Activated naive CD8-positive, alpha-beta T cell (primary cell): ENCODE measurements at regions not wholly inside any gene's neighbourhood (a gene's known extent, or its start where the extent isn't known, plus 50 kb on each side); places are given as distances from the start of the nearest gene placed in this dataset.

Experiments
- H3K27ac Mint-ChIP-seq: one replicate; pipeline ENCODE4 v1.8.0; 2021; ENCODE audit warnings: mixed read lengths
- H3K27me3 Mint-ChIP-seq: one replicate; pipeline ENCODE4 v1.8.0; 2021; ENCODE audit warnings: mixed read lengths
- H3K36me3 Mint-ChIP-seq: one replicate; pipeline ENCODE4 v1.8.0; 2021; ENCODE audit warnings: mixed read lengths
- H3K4me1 Mint-ChIP-seq: one replicate; pipeline ENCODE4 v1.8.0; 2021; ENCODE audit warnings: low read depth, mixed read lengths
- H3K4me3 Mint-ChIP-seq: one replicate; pipeline ENCODE4 v1.8.0; 2021; ENCODE audit warnings: mild to moderate bottlenecking, mixed read lengths
- H3K9me3 Mint-ChIP-seq: one replicate; pipeline ENCODE4 v1.8.0; 2021; ENCODE audit warnings: low read depth, mixed read lengths

DNA sequence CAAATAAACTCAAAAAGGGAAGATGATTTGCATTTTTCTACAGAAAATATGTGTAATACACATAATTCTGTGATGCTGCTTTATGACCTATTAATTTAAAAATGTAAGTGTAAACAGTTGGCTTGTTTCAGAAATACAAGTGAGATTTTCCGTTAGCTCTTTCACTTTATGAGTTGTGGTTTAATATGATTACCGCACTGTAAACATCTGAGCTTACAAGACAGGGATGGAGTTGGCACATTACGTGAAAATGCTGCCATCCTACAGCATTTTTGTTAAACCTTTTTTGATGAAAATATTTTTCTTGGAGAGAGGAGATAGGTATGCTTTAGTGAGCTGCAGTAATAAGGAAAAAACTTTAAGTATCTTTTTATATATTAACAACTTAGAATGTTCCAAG lies 426.8 kb upstream of the ADAMTS5 start:
- H3K4me1 Mint-ChIP-seq = no peaks in the 10 kb centered on the region

DNA sequence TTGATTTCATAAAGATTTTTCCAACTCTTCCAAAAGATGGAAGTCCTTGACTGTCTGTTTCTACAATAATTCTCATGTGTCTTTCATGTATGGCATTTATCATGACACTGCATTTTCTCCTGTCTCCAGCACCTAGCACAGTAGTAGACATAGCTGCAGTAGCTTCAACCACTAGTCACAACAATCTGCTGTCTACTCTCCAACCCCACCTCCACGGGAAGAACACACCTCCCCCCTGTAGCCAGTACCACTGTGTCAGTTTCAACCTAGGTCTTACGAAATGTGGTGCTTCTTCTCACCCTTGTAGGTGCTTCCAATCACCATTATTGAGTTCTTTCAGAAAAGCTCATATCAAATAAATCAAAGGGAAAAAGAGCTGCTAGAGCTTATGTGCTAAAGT lies 425.1 kb upstream of the ADAMTS5 start:
- Mint-ChIP-seq H3K4me1 (no peaks in the 10 kb centered on the region), H3K27ac (no peak overlapping the region), H3K9me3 (no peaks in the 10 kb centered on the region), H3K27me3 (no peaks in the 10 kb centered on the region), H3K36me3 (no peaks in the 10 kb centered on the region), H3K4me3 (no peak overlapping the region)

More for the DNA sequence above, 426.8 kb upstream of the ADAMTS5 start:
- no peaks in the 10 kb centered on the region for H3K9me3 Mint-ChIP-seq
- no peaks in the 10 kb centered on the region for H3K27me3 Mint-ChIP-seq
- H3K27ac Mint-ChIP-seq = no peak overlapping the region
- H3K36me3 Mint-ChIP-seq = no peaks in the 10 kb centered on the region
- no peak overlapping the region for H3K4me3 Mint-ChIP-seq

DNA sequence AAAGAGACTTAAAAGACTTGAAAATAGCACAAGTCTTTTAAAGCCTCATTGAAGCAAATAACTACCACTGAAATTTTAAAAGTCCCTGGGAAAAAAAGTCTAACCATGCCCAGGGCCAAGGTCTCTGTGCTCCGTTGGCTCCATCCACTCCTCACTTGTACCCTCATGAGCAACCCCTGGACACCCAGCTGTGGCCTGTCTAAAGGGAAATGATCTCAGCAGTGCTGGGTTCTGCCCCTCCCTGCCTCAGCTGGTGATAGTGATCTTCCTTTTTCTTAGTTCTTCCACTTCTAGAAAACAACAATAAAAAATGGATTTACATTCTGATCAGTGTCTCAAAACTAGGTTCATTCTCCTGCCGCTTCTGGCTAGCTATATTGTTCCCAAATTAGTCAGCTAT lies 423.5 kb upstream of the ADAMTS5 start:
- Mint-ChIP-seq H3K27ac (no peak overlapping the region), H3K4me1 (no peaks in the 10 kb centered on the region), H3K36me3 (no peaks in the 10 kb centered on the region), H3K27me3 (no peaks in the 10 kb centered on the region), H3K9me3 (no peaks in the 10 kb centered on the region), H3K4me3 (no peak overlapping the region)

- no peak overlapping the region for H3K27ac Mint-ChIP-seq
- H3K4me3 Mint-ChIP-seq = no peak overlapping the region
- no peaks in the 10 kb centered on the region for H3K4me1 Mint-ChIP-seq
- H3K36me3 Mint-ChIP-seq = no peaks in the 10 kb centered on the region
- no peaks in the 10 kb centered on the region for H3K27me3 Mint-ChIP-seq
- H3K9me3 Mint-ChIP-seq = no peaks in the 10 kb centered on the region
Observed at GRCh38 chr21:27388825-27389224, 421.9 kb upstream of the ADAMTS5 start.

DNA sequence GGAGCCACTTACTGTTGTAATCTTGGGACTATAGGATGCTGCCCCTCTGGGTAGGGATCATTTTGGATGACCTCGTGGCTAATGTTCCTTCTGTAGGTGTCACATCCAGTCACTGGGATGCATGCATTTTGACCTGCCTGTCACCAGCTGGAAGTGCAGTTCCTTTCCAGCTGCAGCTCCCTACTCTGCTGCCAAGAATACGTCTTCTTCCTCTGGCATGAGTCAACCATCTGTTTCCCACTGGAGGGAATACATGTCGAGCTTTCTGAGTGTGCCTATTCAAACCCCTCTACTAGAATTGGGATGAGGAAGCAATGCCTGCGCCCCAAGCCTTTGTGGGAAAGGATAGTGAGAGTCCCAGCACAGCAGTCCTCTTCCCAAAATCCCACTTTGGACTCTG lies 415.5 kb upstream of the ADAMTS5 start:
- Mint-ChIP-seq H3K9me3 (no peaks in the 10 kb centered on the region), H3K4me3 (no peak overlapping the region), H3K36me3 (no peaks in the 10 kb centered on the region), H3K27ac (no peak overlapping the region), H3K4me1 (no peaks in the 10 kb centered on the region), H3K27me3 (no peaks in the 10 kb centered on the region)

DNA sequence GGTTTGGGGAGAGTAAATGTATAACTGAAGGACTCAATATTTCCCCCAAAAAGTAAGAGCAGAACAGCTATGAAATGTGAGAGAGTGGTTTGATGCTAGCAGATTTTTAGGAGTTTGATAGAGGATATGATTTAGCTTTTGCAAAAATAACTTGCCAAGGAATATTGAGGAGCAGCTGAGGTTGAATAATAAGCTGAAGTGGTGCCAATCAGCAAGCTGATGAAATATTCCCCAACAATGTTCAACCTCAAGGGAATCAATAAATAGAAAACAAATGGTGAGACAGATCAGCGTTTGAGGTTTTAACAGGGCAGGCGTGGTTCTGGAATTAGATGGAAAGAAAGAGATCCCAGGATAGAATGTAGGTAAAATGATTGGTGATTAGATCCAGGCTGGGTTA lies 413.4 kb upstream of the ADAMTS5 start:
- H3K27ac Mint-ChIP-seq = no peak overlapping the region
- no peaks in the 10 kb centered on the region for H3K4me1 Mint-ChIP-seq
- no peak overlapping the region for H3K4me3 Mint-ChIP-seq
- H3K36me3 Mint-ChIP-seq = no peaks in the 10 kb centered on the region
- no peaks in the 10 kb centered on the region for H3K9me3 Mint-ChIP-seq
- H3K27me3 Mint-ChIP-seq = no peaks in the 10 kb centered on the region

GRCh38 chr21:27379354-27379753 lies 412.5 kb upstream of the ADAMTS5 start:
- Mint-ChIP-seq H3K36me3 (no peaks in the 10 kb centered on the region), H3K4me3 (no peak overlapping the region), H3K9me3 (no peaks in the 10 kb centered on the region), H3K4me1 (no peaks in the 10 kb centered on the region), H3K27ac (no peak overlapping the region), H3K27me3 (no peaks in the 10 kb centered on the region)

DNA sequence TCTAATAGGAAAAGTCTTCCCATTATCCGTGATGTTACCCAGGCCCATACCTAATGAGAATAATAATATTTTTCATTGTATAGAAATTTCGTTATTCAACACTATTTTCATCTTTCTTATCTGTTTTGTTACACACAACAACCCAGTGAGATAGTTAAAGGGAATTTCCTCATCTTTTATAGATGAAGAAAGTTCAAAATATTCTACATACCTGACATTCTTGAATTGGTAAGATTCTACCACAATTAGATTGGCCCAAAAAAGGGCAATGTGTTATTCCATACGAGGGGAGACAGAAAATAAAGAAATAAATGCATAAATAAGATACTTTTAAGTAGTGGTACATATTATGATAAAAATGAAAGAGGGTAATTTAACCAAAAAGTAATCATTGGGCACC lies 405.5 kb upstream of the ADAMTS5 start:
- Mint-ChIP-seq H3K9me3 (no peaks in the 10 kb centered on the region), H3K27me3 (no peaks in the 10 kb centered on the region), H3K4me1 (no peaks in the 10 kb centered on the region), H3K36me3 (no peaks in the 10 kb centered on the region), H3K27ac (no peak overlapping the region), H3K4me3 (no peak overlapping the region)

GRCh38 chr21:27371975-27372331 lies 405.1 kb upstream of the ADAMTS5 start:
- H3K27ac Mint-ChIP-seq = no peak overlapping the region
- no peaks in the 10 kb centered on the region for H3K27me3 Mint-ChIP-seq
- H3K4me1 Mint-ChIP-seq = no peaks in the 10 kb centered on the region
- no peaks in the 10 kb centered on the region for H3K9me3 Mint-ChIP-seq
- H3K36me3 Mint-ChIP-seq = no peaks in the 10 kb centered on the region
- no peak overlapping the region for H3K4me3 Mint-ChIP-seq

DNA sequence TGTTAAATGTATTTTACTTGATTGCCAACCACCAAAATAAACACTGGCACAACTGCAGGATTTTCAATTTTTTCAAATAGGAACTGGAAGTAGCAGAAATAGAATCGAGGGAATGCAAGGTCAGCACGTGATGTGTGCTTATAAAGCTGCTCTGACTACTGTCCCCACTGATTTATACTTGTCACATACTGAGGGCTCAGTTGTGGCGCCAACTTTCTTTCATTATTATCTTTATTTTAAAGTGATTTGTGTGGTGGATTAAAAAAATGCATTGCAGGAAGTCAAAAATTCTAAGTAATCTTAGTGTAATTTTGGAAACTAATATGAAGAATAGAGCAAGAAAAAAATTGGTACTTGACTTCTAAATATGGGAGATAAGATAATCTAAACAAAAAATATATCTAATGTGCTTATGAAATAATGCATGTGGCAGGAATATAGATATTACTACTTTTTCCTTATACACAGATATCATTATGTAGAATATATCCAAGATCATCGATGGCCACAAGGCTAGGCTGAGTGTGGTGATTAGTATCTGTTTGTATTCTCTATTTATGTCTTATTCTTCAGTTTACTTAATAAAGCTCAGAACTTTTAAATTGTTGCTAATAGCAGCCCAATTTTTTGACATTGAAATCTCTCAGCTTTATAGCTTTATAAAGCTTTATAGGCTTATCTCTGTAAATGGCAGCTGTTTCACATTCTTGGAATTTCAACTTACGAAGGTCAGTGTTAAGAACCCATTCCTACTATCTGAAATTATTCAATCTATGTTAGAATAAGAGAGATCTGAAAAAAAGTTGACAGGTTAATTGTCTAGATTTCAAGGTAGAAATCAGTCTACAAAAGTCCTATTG lies 404.5 kb upstream of the ADAMTS5 start:
- Mint-ChIP-seq H3K4me3 (no peak overlapping the region), H3K36me3 (no peaks in the 10 kb centered on the region), H3K27me3 (no peaks in the 10 kb centered on the region), H3K27ac (no peak overlapping the region), H3K4me1 (no peaks in the 10 kb centered on the region), H3K9me3 (no peaks in the 10 kb centered on the region)

- Mint-ChIP-seq H3K4me3 (no peak overlapping the region), H3K9me3 (no peaks in the 10 kb centered on the region), H3K36me3 (no peaks in the 10 kb centered on the region), H3K4me1 (no peaks in the 10 kb centered on the region), H3K27me3 (no peaks in the 10 kb centered on the region), H3K27ac (no peak overlapping the region)
Observed at GRCh38 chr21:27369978-27370571, 403.2 kb upstream of the ADAMTS5 start.

GRCh38 chr21:27369234-27369633 lies 402.3 kb upstream of the ADAMTS5 start:
- Mint-ChIP-seq H3K9me3 (no peaks in the 10 kb centered on the region), H3K4me3 (no peak overlapping the region), H3K4me1 (no peaks in the 10 kb centered on the region), H3K27ac (no peak overlapping the region), H3K36me3 (no peaks in the 10 kb centered on the region), H3K27me3 (no peaks in the 10 kb centered on the region)

- Mint-ChIP-seq H3K27ac (no peak overlapping the region), H3K27me3 (no peaks in the 10 kb centered on the region), H3K4me3 (no peak overlapping the region), H3K4me1 (no peaks in the 10 kb centered on the region), H3K36me3 (no peaks in the 10 kb centered on the region), H3K9me3 (no peaks in the 10 kb centered on the region)
Observed at GRCh38 chr21:27366646-27367235, 399.9 kb upstream of the ADAMTS5 start.

DNA sequence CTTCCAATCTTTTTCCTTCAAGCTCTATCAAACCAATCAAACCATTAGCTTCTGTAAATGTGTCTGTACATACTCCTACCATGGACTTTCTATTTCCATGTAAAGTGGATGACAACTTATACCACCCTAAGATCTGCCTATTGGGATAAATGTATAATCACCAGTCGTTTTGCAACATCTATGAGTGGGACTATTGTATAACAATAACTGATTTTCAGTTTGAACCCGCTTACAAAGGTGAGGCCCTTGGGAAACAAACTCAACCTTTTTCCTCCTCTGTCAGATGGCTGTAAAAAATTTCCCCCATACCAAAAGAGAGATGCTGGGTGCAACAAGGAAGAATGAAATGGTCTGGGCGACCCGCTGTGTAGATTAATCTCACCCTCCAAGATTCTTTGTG lies 399.1 kb upstream of the ADAMTS5 start:
- Mint-ChIP-seq H3K27ac (no peak overlapping the region), H3K4me3 (no peak overlapping the region), H3K36me3 (no peaks in the 10 kb centered on the region), H3K4me1 (no peaks in the 10 kb centered on the region), H3K27me3 (no peaks in the 10 kb centered on the region), H3K9me3 (no peaks in the 10 kb centered on the region)

DNA sequence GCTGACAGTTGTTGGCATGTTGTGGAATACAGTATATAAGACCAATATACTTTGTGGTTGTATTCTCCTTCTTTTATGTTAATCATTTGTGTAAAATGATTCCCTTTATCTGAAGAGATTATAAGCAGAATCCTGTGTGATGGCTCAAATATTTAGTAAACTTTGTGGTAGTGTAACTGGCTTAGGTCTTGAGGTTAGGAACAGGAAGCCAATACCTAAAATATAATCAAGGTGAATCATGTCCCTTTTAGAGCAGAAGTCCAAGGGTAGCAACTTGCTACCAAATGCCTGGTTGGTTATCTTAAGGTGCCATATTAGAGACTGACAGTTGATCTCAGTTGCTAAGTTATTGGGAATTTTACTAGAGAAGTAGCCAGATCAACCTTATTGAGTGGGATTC lies 398.5 kb upstream of the ADAMTS5 start:
- Mint-ChIP-seq H3K4me1 (no peaks in the 10 kb centered on the region), H3K27me3 (no peaks in the 10 kb centered on the region), H3K4me3 (no peak overlapping the region), H3K36me3 (no peaks in the 10 kb centered on the region), H3K27ac (no peak overlapping the region), H3K9me3 (no peaks in the 10 kb centered on the region)
